Esophagus (tissue), 2 donors: ENCODE measurements at regions not wholly inside any gene's neighbourhood (a gene's known extent, or its start where the extent isn't known, plus 50 kb on each side); places are given as distances from the start of the nearest gene placed in this dataset.

Source experiments
- H3K27ac ChIP-seq, 2 donors: one replicate each; pipeline ENCODE4 v1.5.1; 2013; ENCODE audit warnings: low read depth in 2 of 2, mild to moderate bottlenecking in 2 of 2, inconsistent platforms in 1 of 2, low read length in 1 of 2, moderate library complexity in 1 of 2
- H3K27me3 ChIP-seq, 2 donors: one replicate each; pipeline ENCODE4 v1.6.1; 2013; ENCODE audit warnings: low read length in 2 of 2, control low read depth in 1 of 2, mild to moderate bottlenecking in 1 of 2; ENCODE audit not compliant: insufficient read depth in 2 of 2, control insufficient read depth in 1 of 2
- H3K36me3 ChIP-seq, 2 donors: one replicate each; pipeline ENCODE4 v1.6.1; 2013; ENCODE audit warnings: low read length in 1 of 2; ENCODE audit not compliant: control insufficient read depth in 2 of 2, insufficient read depth in 2 of 2
- H3K4me1 ChIP-seq, 2 donors: one replicate each; pipeline ENCODE4 v1.6.1; 2013; ENCODE audit warnings: low read length in 1 of 2; ENCODE audit not compliant: control insufficient read depth in 2 of 2, insufficient read depth in 2 of 2
- H3K4me3 ChIP-seq, 2 donors: one replicate each; pipeline ENCODE4 v1.5.1; 2013; ENCODE audit warnings: low read length in 2 of 2, mild to moderate bottlenecking in 2 of 2, low read depth in 1 of 2, moderate library complexity in 1 of 2
- H3K9me3 ChIP-seq, 2 donors: one replicate each; pipeline ENCODE4 v1.6.1; 2013; ENCODE audit warnings: mild to moderate bottlenecking in 2 of 2, low read depth in 1 of 2, low read length in 1 of 2, moderate library complexity in 1 of 2; ENCODE audit not compliant: control insufficient read depth in 2 of 2, insufficient read depth in 1 of 2
- WGBS, 2 donors: extraction: QIAGEN DNeasy Blood & Tissue Kit; methylation state at CpG; one replicate each; pipeline ENCODE4 v1.1.7; 2013; 5-methylcytosine and 5-hydroxymethylcytosine counted together
- donor health status: healthy with polysubstance abuse.
- donor health status: Bipolar disorder and iron deficiency.

DNA sequence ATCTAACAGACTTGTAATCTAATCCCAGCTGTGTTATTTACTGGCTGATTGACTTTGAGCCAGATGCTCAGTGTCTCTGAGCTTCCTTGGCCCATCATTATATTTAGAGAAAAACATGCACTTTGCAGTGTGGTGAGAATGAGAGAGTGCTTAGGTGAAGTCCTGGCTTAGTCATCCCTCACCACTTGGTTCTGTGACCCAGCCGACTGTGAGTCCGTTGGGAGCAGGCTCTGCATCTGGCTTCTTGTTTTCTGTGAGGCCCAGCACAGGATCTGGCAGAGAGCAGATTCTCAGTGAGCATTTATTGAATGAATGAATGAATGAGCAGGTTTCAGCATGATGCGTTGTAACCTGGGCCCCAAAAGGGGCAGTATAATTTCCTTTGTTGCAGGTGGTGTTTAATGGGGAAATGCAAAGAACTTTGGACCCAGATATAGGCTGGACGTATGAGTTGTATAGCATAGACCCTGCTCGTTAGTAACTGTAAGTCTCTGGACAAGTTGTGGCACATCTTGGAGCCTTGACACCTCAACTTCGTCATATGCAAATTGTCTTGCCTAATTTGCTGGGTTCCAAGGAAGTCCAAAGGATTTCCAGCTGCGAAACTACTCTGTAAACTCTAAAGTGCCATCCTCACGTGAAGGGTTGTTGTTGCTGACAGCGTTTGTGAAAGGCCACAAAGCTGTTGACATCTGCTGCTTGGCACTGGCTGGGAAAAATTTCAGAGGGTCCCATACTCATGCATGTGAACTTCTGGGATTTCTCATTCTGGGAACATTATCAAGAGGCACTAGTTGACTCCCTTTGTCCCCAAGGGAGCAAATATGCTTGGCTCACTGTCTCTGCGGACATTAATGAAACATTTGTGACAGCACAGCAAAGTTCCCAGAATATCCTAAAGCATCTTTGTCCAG is 138.8 kb upstream of the USP24 start:
- Histone ChIP-seq H3K27me3 (no peaks in the 10 kb centered on the region), H3K9me3 (no peaks in the 10 kb centered on the region), H3K27ac (no peak overlapping the region), H3K4me3 (no peak overlapping the region), H3K4me1 (no peaks in the 10 kb centered on the region), H3K36me3 (no peaks in the 10 kb centered on the region)
- 53 to 58% methylated on average over 10 of the region's 10 CpGs for WGBS, 2 donors

DNA sequence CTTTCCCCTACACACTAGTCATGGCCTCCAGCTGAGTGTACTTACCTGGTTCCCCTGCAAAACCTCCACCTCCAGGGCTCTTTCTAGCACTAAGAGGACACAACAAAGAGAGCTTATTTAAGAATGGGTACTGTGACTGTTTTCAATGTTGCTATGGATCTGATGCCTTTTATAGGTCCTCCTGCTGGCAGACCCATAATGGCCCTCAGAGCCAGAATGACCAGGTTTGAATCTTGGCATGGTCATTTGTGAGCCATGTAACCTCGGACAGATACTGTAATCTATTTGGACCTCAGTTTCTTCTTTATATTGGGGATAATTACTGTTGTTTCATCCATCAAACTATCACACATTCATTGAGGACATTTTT is 137.6 kb upstream of the USP24 start:
- Histone ChIP-seq H3K36me3 (no peaks in the 10 kb centered on the region), H3K4me1 (no peaks in the 10 kb centered on the region), H3K27me3 (no peaks in the 10 kb centered on the region), H3K27ac (no peak overlapping the region), H3K4me3 (no peak overlapping the region), H3K9me3 (no peaks in the 10 kb centered on the region)
- 65% methylated on average over 1 of the region's 1 CpG for WGBS, 2 donors

DNA sequence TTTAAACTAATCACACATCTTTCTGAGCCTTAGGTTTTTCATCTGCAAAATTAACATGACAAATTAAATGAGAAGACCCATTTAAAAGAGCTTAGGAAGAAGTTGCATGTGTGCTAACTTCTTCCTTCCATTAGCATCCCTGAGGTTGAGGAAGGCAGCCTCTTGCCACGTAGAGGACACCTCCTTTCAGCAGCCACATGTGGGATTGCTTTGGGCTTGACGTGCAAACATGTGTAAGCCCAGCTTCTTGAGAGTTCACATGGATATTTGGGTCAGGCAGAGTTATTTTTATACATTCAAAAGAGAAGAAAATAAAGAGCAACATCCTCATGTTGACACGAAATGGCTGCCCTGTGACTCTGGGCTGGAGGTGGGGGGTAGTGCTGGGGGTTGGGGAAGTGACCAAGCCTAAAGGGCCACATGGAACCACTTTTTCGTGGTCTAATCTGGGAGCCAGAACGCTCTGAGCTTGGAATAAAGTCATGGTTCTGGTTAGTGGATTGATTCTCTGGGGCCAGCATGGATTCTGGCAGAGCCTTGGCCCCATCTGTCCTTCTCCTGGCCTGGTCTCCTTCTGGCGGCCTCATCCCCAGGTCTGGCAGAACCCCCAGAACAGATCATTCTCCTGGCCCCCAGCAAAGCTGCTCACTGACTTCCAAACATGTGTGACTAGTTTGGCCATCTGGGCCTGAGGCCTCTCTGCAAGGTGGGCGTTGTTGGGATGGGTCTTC is 137.1 kb upstream of the USP24 start:
- Histone ChIP-seq H3K27me3 (no peaks in the 10 kb centered on the region), H3K4me1 (no peaks in the 10 kb centered on the region), H3K36me3 (no peaks in the 10 kb centered on the region), H3K27ac (no peak overlapping the region), H3K4me3 (no peak overlapping the region), H3K9me3 (no peaks in the 10 kb centered on the region)
- 75 to 82% methylated on average over 7 of the region's 7 CpGs for WGBS, 2 donors

DNA sequence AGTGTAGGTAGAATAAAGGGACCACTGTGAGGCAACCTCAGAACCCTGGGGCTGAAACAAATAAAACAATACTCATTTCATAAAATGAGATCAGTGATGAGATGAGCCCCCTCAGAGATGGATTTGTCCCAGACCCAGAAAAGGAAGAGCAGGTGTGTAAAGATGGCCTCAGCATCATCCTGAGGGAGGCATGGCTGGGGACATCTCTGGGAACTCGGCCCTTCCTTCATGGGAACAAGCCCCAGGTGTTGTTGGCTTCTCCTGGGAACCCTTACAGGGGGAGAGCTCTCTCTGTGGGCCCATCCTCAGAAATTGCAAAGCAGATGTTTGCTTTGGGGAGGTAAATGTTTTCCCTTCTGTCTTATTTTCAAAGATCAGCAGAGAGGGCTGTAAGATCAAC is 133.2 kb upstream of the USP24 start:
- H3K9me3 ChIP-seq: no peaks in the 10 kb centered on the region
- WGBS, 2 donors: 0 to 26% methylated on average over 1 of the region's 1 CpG
- H3K4me3 ChIP-seq: no peak overlapping the region
- H3K4me1 ChIP-seq: no peaks in the 10 kb centered on the region
- H3K27ac ChIP-seq: no peak overlapping the region
- H3K27me3 ChIP-seq: no peaks in the 10 kb centered on the region
- no peaks in the 10 kb centered on the region for H3K36me3 ChIP-seq

DNA sequence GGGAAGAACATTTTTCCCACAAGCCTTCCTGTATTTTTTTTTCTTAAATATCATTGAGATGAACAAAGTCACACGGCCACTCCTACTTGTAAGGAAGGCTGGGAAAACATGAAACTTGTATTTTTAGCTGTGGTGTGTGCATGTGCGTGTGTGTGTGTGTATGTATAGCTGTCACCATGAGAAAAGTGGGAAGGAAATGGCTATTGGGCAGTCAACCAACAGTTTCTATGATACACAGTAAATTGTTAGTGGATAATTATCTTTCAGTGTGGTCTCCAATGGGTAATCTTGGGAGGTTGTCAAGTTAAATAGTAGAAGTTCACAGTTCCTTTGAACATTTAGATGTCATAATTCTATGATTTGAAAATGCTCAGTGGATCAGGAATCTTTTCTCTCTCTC is 132.7 kb upstream of the USP24 start:
- H3K4me3 ChIP-seq: no peak overlapping the region
- no peaks in the 10 kb centered on the region for H3K9me3 ChIP-seq
- WGBS, 2 donors: 60 to 63% methylated on average over 2 of the region's 2 CpGs
- H3K4me1 ChIP-seq: no peaks in the 10 kb centered on the region
- no peaks in the 10 kb centered on the region for H3K27me3 ChIP-seq
- no peak overlapping the region for H3K27ac ChIP-seq
- no peaks in the 10 kb centered on the region for H3K36me3 ChIP-seq

DNA sequence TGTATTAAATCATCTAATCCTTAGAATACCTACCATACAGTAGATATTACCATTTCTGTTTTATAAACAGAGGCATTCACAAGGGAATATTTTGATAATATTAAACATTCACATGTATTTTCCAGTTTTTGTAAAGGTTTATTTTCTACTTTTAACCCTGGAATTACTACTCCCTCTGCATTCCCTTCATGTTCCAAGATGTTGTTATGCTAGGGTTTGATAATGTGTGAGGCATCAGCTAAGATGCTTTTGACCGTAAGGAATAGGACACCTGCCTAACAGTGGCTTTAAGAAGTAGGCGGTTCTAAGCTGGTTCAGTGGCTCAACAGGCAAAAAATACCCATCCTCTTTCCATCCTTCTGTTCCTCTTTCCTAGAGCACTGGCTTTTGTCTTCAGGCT is 131.9 kb upstream of the USP24 start:
- H3K27me3 ChIP-seq: no peaks in the 10 kb centered on the region
- H3K4me3 ChIP-seq: no peak overlapping the region
- no peaks in the 10 kb centered on the region for H3K9me3 ChIP-seq
- H3K36me3 ChIP-seq: no peaks in the 10 kb centered on the region
- H3K27ac ChIP-seq: no peak overlapping the region
- H3K4me1 ChIP-seq: no peaks in the 10 kb centered on the region
- 85 to 93% methylated on average over 2 of the region's 2 CpGs for WGBS, 2 donors

DNA sequence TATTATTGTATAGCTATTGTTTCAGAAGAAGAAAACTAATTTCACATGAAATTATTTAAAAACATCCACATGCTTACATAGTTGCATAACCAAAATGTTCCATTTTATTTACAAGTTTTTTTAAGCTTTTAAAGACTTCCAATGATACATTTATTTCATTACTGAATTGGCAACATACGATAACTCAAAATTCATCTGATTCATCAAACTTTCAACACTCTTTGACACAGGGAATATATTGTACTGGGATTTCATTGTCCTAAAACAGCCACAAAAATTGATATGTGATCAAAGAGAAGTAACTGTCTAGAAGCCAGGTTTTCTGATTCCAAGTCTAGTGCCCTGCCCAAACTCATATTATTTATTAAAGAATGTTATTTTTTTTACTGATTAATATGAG is 131.4 kb upstream of the USP24 start:
- Histone ChIP-seq H3K36me3 (no peaks in the 10 kb centered on the region), H3K27me3 (no peaks in the 10 kb centered on the region), H3K9me3 (no peaks in the 10 kb centered on the region), H3K4me3 (no peak overlapping the region), H3K27ac (no peak overlapping the region), H3K4me1 (no peaks in the 10 kb centered on the region)
- WGBS, 2 donors: 49 to 69% methylated on average over 1 of the region's 1 CpG

DNA sequence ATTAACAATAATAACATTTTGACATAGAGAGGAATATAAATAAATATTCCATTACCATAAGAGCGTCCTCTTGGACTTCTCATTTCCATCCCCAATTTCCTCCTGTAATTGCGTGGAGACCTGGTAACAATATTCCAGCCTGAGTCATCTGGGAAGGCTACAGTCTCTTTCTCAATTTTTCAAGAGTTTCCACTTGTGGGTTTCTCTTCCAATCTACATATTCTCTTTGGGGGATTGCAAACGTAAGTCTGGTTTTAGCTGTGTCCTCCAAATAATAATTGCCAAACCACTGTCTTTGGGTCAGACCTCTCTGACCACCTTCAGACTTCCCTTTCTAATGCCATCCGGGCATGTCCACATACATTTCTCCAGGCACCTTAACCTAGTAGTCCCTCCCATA is 124.5 kb upstream of the USP24 start:
- H3K4me3 ChIP-seq: no peak overlapping the region
- 91 to 94% methylated on average over 4 of the region's 4 CpGs for WGBS, 2 donors

DNA sequence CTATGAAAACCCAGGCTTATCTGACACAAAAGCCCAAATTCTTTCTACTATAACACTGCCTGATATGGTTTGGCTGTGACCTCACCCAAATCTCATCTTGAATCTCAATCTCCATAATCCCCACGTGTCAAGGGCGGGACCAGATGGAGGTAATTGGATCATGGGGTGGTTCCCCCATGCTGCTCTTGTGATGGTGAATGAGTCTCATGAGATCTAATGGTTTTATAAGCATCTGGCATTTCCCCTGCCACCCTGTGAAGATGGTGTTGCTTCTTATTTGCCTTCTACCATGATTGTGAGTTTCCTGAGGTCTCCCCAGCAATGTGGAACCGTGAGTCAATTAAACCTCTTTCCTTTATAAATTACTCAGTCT is 123.3 kb upstream of the USP24 start:
- Histone ChIP-seq H3K27me3 (no peaks in the 10 kb centered on the region), H3K27ac (no peak overlapping the region), H3K4me1 (no peaks in the 10 kb centered on the region), H3K36me3 (no peaks in the 10 kb centered on the region), H3K9me3 (no peaks in the 10 kb centered on the region), H3K4me3 (no peak overlapping the region)
- WGBS, 2 donors: 62 to 74% methylated on average over 3 of the region's 3 CpGs

More for the DNA sequence above, 124.5 kb upstream of the USP24 start:
- Histone ChIP-seq H3K36me3 (no peaks in the 10 kb centered on the region), H3K27me3 (no peaks in the 10 kb centered on the region), H3K9me3 (no peaks in the 10 kb centered on the region), H3K4me1 (no peaks in the 10 kb centered on the region), H3K27ac (no peak overlapping the region)
